Mucosa of descending colon (tissue), 3 donors: ENCODE measurements at regions not wholly inside any gene's neighbourhood (a gene's known extent, or its start where the extent isn't known, plus 50 kb on each side); places are given as distances from the start of the nearest gene placed in this dataset.

Source experiments
- ATAC-seq: fragments of 200-7000 bp; cut with Tn5 transposase; one replicate; pipeline ENCODE4 v1.9.1; 2020; ENCODE audit warnings: mild to moderate bottlenecking, moderate library complexity
- DNase-seq, 3 donors: peaks; one replicate each; pipeline ENCODE4 v3.0.0-alpha.2; 2020
- H3K36me3 ChIP-seq: fragments of 200-600 bp; one replicate; pipeline ENCODE4 v1.8.0; 2021; ENCODE audit warnings: low read depth, mild to moderate bottlenecking
- H3K4me1 ChIP-seq: fragments of 200-600 bp; one replicate; pipeline ENCODE4 v1.8.0; 2021; ENCODE audit warnings: low read depth, mild to moderate bottlenecking
- H3K4me3 ChIP-seq: fragments of 200-600 bp; one replicate; pipeline ENCODE4 v1.8.0; 2021; ENCODE audit warnings: mild to moderate bottlenecking
- H3K9me3 ChIP-seq: fragments of 200-600 bp; one replicate; pipeline ENCODE4 v1.8.0; 2021; ENCODE audit warnings: mild to moderate bottlenecking
- CTCF ChIP-seq: fragments of 200-600 bp; IDR thresholded peaks from one replicate; pipeline ENCODE4 v1.8.0; 2022; ENCODE audit warnings: antibody characterized with exemption, mild to moderate bottlenecking
- intact Hi-C, 2 donors: fragments of 100-400 bp; cut with DNase I in 1 of 2; cut with micrococcal nuclease in 1 of 2; formaldehyde crosslinking; loops; one replicate each; pipeline versions ENCODE4 v1.11.0 to v1.11.1; 2022; cut with DNase I, micrococcal nuclease
- donor health status: DM: no; HTN: no; CAD: no; lungs with moderate emphysema.
- donor health status: DM: no; HTN: no; CAD: no.
- donor health status: DM: no; HTN: yes; CAD: no.

- Histone ChIP-seq H3K36me3 (no peaks in the 10 kb centered on the region), H3K9me3 (no peaks in the 10 kb centered on the region), H3K4me3 (no peak overlapping the region), H3K4me1 (no peaks in the 10 kb centered on the region)
- peak; percentile 69 to 91 (median 70) for DNase-seq
- intact Hi-C loops = no loop called here
- TF ChIP-seq CTCF = no peak
- peak; percentile 92 for ATAC-seq
These were observed 116.8 kb downstream of the TOMM20 start for GRCh38 chr1:235011599-235012435.

GRCh38 chr1:235011064-235011598 lies 117.5 kb downstream of the TOMM20 start:
- Histone ChIP-seq H3K4me1 (no peaks in the 10 kb centered on the region), H3K4me3 (no peak overlapping the region), H3K36me3 (no peaks in the 10 kb centered on the region), H3K9me3 (no peaks in the 10 kb centered on the region)
- DNase-seq (no peak), ATAC-seq (no peak)
- no peak for TF ChIP-seq CTCF
- intact Hi-C loops = no loop called here

- no peak for TF ChIP-seq CTCF
- ATAC-seq = no peak
- Histone ChIP-seq H3K36me3 (no peaks in the 10 kb centered on the region), H3K4me3 (no peak overlapping the region), H3K9me3 (no peaks in the 10 kb centered on the region), H3K4me1 (no peaks in the 10 kb centered on the region)
- no peak for DNase-seq
- intact Hi-C loops = no loop called here
These were observed 118.9 kb downstream of the TOMM20 start for GRCh38 chr1:235009561-235010306.

GRCh38 chr1:235009074-235009473 lies 119.6 kb downstream of the TOMM20 start:
- DNase-seq = no peak
- no peak for ATAC-seq
- H3K4me1 ChIP-seq = no peaks in the 10 kb centered on the region

GRCh38 chr1:235008239-235008638 lies 120.4 kb downstream of the TOMM20 start:
- H3K4me1 ChIP-seq = no peaks in the 10 kb centered on the region
- no peak overlapping the region for H3K4me3 ChIP-seq
- intact Hi-C loops = no loop called here
- DNase-seq = no peak
- H3K36me3 ChIP-seq = no peaks in the 10 kb centered on the region
- peak; percentile 48 for ATAC-seq
- TF ChIP-seq CTCF = no peak
- H3K9me3 ChIP-seq = no peaks in the 10 kb centered on the region

More at GRCh38 chr1:235009074-235009473, 119.6 kb downstream of the TOMM20 start:
- Histone ChIP-seq H3K36me3 (no peaks in the 10 kb centered on the region), H3K4me3 (no peak overlapping the region), H3K9me3 (no peaks in the 10 kb centered on the region)
- TF ChIP-seq CTCF = no peak
- intact Hi-C loops = no loop called here
